ENCODE measurements at regions not wholly inside any gene's neighbourhood (a gene's known extent, or its start where the extent isn't known, plus 50 kb on each side); places are given as distances from the start of the nearest gene placed in this dataset.

GRCh38 chr2:70019096-70019495, 57.7 kb upstream of the ASPRV1 start:
- Histone ChIP-seq H3K9me3 (no peaks in the 10 kb centered on the region), H3K27me3 (no peaks in the 10 kb centered on the region), H3K4me3 (no peak overlapping the region), H3K36me3 (no peaks in the 10 kb centered on the region), H3K9ac (ENCODE audit: low read depth in 2 of 2, low read length in 2 of 2) (no peak overlapping the region), H3K4me1 (no peaks in the 10 kb centered on the region), H3K27ac (no peak overlapping the region)
- no peak for TF ChIP-seq CTCF (IDR thresholded peaks at IDR 0.05)
- intact Hi-C loops (cut with DNase I), result no loop called here
- no peak for DNase-seq

- no peak overlapping the region for H3K9ac ChIP-seq (ENCODE audit: low read depth in 2 of 2, low read length in 2 of 2)
- TF ChIP-seq CTCF (IDR thresholded peaks at IDR 0.05), result no peak
- H3K27ac ChIP-seq, result no peak overlapping the region
- DNase-seq, result no peak
- H3K27me3 ChIP-seq, result no peaks in the 10 kb centered on the region
- no peaks in the 10 kb centered on the region for H3K4me1 ChIP-seq
- no peaks in the 10 kb centered on the region for H3K9me3 ChIP-seq
- no peaks in the 10 kb centered on the region for H3K36me3 ChIP-seq
- no peak overlapping the region for H3K4me3 ChIP-seq
- intact Hi-C loops (cut with DNase I), result no loop called here
Measured at GRCh38 chr2:70017962-70018361, 56.5 kb upstream of the ASPRV1 start.

GRCh38 chr2:70014959-70015358, 53.5 kb upstream of the ASPRV1 start:
- Histone ChIP-seq H3K9me3 (no peaks in the 10 kb centered on the region), H3K4me3 (no peak overlapping the region), H3K36me3 (no peaks in the 10 kb centered on the region), H3K27ac (no peak overlapping the region), H3K4me1 (no peaks in the 10 kb centered on the region), H3K27me3 (no peaks in the 10 kb centered on the region), H3K9ac (ENCODE audit: low read depth in 2 of 2, low read length in 2 of 2) (no peak overlapping the region)
- intact Hi-C loops (cut with DNase I), result no loop called here
- DNase-seq, result no peak
- no peak for TF ChIP-seq CTCF (IDR thresholded peaks at IDR 0.05)

DNA sequence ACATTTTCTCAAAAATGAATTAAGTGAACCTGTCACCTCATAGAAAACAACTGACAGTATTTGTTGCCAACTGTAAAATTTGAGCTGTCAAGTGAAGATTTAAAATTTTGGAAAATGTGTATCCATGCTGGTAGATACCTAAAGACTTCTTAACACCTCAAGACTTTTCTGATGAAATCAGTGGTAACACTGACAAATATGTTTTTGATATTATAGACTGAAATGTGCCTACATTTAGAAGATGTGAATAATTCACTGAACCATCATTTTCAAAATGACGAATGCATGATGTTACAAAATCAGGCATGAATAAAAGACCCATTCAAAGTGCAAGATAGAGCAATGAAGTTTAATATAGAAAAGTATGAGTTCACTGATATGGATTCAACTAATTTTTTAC, 51.5 kb upstream of the ASPRV1 start:
- H3K27ac ChIP-seq, result no peak overlapping the region
- no peak for DNase-seq
- no peaks in the 10 kb centered on the region for H3K27me3 ChIP-seq
- intact Hi-C loops (cut with DNase I), result no loop called here
- H3K4me1 ChIP-seq, result peaks cover 5% of the 10 kb centered on the region
- no peak for TF ChIP-seq CTCF (IDR thresholded peaks at IDR 0.05)
- no peak overlapping the region for H3K4me3 ChIP-seq
- no peak overlapping the region for H3K9ac ChIP-seq (ENCODE audit: low read depth in 2 of 2, low read length in 2 of 2)
- no peaks in the 10 kb centered on the region for H3K36me3 ChIP-seq
- no peaks in the 10 kb centered on the region for H3K9me3 ChIP-seq

- no peak for DNase-seq
- peaks cover 5% of the 10 kb centered on the region for H3K4me1 ChIP-seq
- no peaks in the 10 kb centered on the region for H3K9me3 ChIP-seq
- no peak for TF ChIP-seq CTCF (IDR thresholded peaks at IDR 0.05)
- no peaks in the 10 kb centered on the region for H3K36me3 ChIP-seq
- H3K9ac ChIP-seq (ENCODE audit: low read depth in 2 of 2, low read length in 2 of 2), result no peak overlapping the region
- peak overlapping the region; percentile 93 for H3K27ac ChIP-seq
- H3K4me3 ChIP-seq, result no peak overlapping the region
- H3K27me3 ChIP-seq, result no peaks in the 10 kb centered on the region
- intact Hi-C loops (cut with DNase I), result no loop called here
Measured at GRCh38 chr2:70011786-70012185, 50.4 kb upstream of the ASPRV1 start.

DNA sequence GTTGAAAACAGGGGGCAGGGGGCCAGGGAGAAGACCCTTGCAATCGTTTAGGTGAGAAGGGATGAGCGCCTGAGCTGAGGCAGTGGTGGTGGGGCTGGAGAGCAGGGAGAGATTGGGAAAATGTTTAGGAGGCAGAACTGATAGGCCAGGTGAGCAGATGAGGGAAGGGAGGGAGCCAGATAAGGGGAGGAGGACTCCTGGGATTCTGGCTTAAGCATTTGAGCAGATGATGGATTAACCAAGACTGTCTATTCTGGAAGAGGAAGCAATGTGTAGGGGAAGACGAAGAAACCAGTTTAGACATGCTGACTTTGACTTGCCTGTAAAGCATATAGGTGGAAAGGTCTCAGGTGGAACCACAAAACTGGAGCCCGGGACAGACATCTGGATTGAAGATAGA, 49.9 kb upstream of the ASPRV1 start:
- no peaks in the 10 kb centered on the region for H3K27me3 ChIP-seq
- H3K27ac ChIP-seq, result peak overlapping the region; percentile 93
- H3K36me3 ChIP-seq, result no peaks in the 10 kb centered on the region
- no peak for DNase-seq
- intact Hi-C loops (cut with DNase I), result no loop called here
- peaks cover 5% of the 10 kb centered on the region for H3K4me1 ChIP-seq
- H3K4me3 ChIP-seq, result no peak overlapping the region
- H3K9ac ChIP-seq (ENCODE audit: low read depth in 2 of 2, low read length in 2 of 2), result no peak overlapping the region
- TF ChIP-seq CTCF (IDR thresholded peaks at IDR 0.05), result no peak
- H3K9me3 ChIP-seq, result no peaks in the 10 kb centered on the region

Data from colonic mucosa (tissue), 4 donors.